Ascending aorta (tissue), 2 donors: ENCODE measurements at regions not wholly inside any gene's neighbourhood (a gene's known extent, or its start where the extent isn't known, plus 50 kb on each side); places are given as distances from the start of the nearest gene placed in this dataset.

Source experiments
- DNase-seq, 2 donors: peaks; one replicate each; pipeline ENCODE4 v3.0.0-alpha.2; 2019; ENCODE audit warnings: low spot score in 2 of 2
- H3K27ac ChIP-seq, 2 donors: fragments of 200-600 bp; sonication (generic); one replicate each; pipeline ENCODE4 v1.5.1; 2016 to 2017; ENCODE audit warnings: mild to moderate bottlenecking in 1 of 2
- H3K27me3 ChIP-seq: fragments of 200-600 bp; sonication (generic); one replicate; pipeline ENCODE4 v1.5.1; 2017
- H3K36me3 ChIP-seq, 2 donors: fragments of 200-600 bp; sonication (generic); one replicate each; pipeline ENCODE4 v1.5.1; 2016
- H3K4me1 ChIP-seq, 2 donors: fragments of 200-600 bp; sonication (generic); one replicate each; pipeline ENCODE4 v1.5.1; 2016 to 2017; ENCODE audit warnings: mild to moderate bottlenecking in 1 of 2
- H3K4me3 ChIP-seq, 2 donors: fragments of 200-600 bp; sonication (generic); one replicate each; pipeline ENCODE4 v1.5.1; 2016 to 2017; ENCODE audit warnings: mild to moderate bottlenecking in 1 of 2
- H3K9me3 ChIP-seq, 2 donors: fragments of 200-600 bp; sonication (generic); one replicate each; pipeline ENCODE4 v1.5.1; 2016
- CTCF ChIP-seq, 3 experiments: fragments of 200-600 bp in 2 of 3; fragments of 450-650 bp in 1 of 3; sonication (generic) in 2 of 3; IDR thresholded peaks; one replicate each; pipeline ENCODE4 v1.5.1; 2016 to 2019; ENCODE audit warnings: antibody characterized with exemption in 3 of 3, mild to moderate bottlenecking in 1 of 3, moderate library complexity in 1 of 3
- intact Hi-C: fragments of 100-400 bp; cut with DNase I; formaldehyde crosslinking; loops from one replicate; pipeline ENCODE4 v1.15.1; 2023

- no peak for TF ChIP-seq CTCF (IDR thresholded peaks at IDR 0.05)
- Histone ChIP-seq H3K27ac (no peak overlapping the region), H3K9me3 (no peaks in the 10 kb centered on the region), H3K4me3 (no peak overlapping the region), H3K27me3 (no peaks in the 10 kb centered on the region), H3K4me1 (no peaks in the 10 kb centered on the region), H3K36me3 (no peaks in the 10 kb centered on the region)
- intact Hi-C loops, result no loop called here
- DNase-seq, result no peak
Measured at GRCh38 chr2:83063511-83063910, 1395.6 kb downstream of the SUCLG1 start.

- no peaks in the 10 kb centered on the region for H3K27me3 ChIP-seq
- no peak overlapping the region for H3K27ac ChIP-seq
- no peaks in the 10 kb centered on the region for H3K9me3 ChIP-seq
- H3K4me1 ChIP-seq, result no peaks in the 10 kb centered on the region
- no peak for TF ChIP-seq CTCF (IDR thresholded peaks at IDR 0.05)
- no peaks in the 10 kb centered on the region for H3K36me3 ChIP-seq
- H3K4me3 ChIP-seq, result no peak overlapping the region
- DNase-seq, result no peak
- intact Hi-C loops, result no loop called here
Measured at GRCh38 chr2:83058683-83059082, 1400.4 kb downstream of the SUCLG1 start.

- H3K9me3 ChIP-seq, result no peaks in the 10 kb centered on the region
- no peak overlapping the region for H3K27ac ChIP-seq
- DNase-seq, result no peak
- intact Hi-C loops, result no loop called here
- no peaks in the 10 kb centered on the region for H3K36me3 ChIP-seq
- H3K4me3 ChIP-seq, result no peak overlapping the region
- TF ChIP-seq CTCF (IDR thresholded peaks at IDR 0.05), result no peak
- no peaks in the 10 kb centered on the region for H3K27me3 ChIP-seq
- H3K4me1 ChIP-seq, result no peaks in the 10 kb centered on the region
Measured at GRCh38 chr2:83055376-83056010, 1403.6 kb downstream of the SUCLG1 start.

GRCh38 chr2:83054751-83055150 is 1404.3 kb downstream of the SUCLG1 start:
- DNase-seq, result no peak
- intact Hi-C loops, result no loop called here
- no peak overlapping the region for H3K27ac ChIP-seq
- no peaks in the 10 kb centered on the region for H3K4me1 ChIP-seq
- no peak for TF ChIP-seq CTCF (IDR thresholded peaks at IDR 0.05)
- no peaks in the 10 kb centered on the region for H3K27me3 ChIP-seq
- H3K36me3 ChIP-seq, result no peaks in the 10 kb centered on the region
- H3K4me3 ChIP-seq, result no peak overlapping the region
- H3K9me3 ChIP-seq, result no peaks in the 10 kb centered on the region

GRCh38 chr2:83051538-83052170 is 1407.4 kb downstream of the SUCLG1 start:
- Histone ChIP-seq H3K4me1 (no peaks in the 10 kb centered on the region), H3K27me3 (no peaks in the 10 kb centered on the region), H3K4me3 (no peak overlapping the region), H3K36me3 (no peaks in the 10 kb centered on the region), H3K9me3 (no peaks in the 10 kb centered on the region), H3K27ac (no peak overlapping the region)
- no peak for DNase-seq
- intact Hi-C loops, result no loop called here
- no peak for TF ChIP-seq CTCF (IDR thresholded peaks at IDR 0.05)
